Loucy (cell line): ENCODE measurements at regions not wholly inside any gene's neighbourhood (a gene's known extent, or its start where the extent isn't known, plus 50 kb on each side); places are given as distances from the start of the nearest gene placed in this dataset.

Source experiments
- H2AFZ ChIP-seq: fragments of 200-600 bp; sonication (generic); 2 replicates; pipeline ENCODE4 v1.6.0; 2016; ENCODE audit warnings: antibody characterized with exemption, mild to moderate bottlenecking, low read length, moderate library complexity
- H3F3A ChIP-seq: fragments of 200-600 bp; 2 replicates; pipeline ENCODE4 v1.6.0; 2016; ENCODE audit warnings: antibody characterized with exemption, low read depth, mild to moderate bottlenecking
- H3K27me3 ChIP-seq: fragments of 200-600 bp; sonication (generic); 2 replicates; pipeline ENCODE4 v1.6.1; 2014; ENCODE audit warnings: low read length, mild to moderate bottlenecking; ENCODE audit not compliant: insufficient read depth, poor library complexity, severe bottlenecking
- H3K36me3 ChIP-seq: fragments of 200-600 bp; sonication (generic); 2 replicates; pipeline ENCODE4 v1.6.1; 2016; ENCODE audit warnings: low read length; ENCODE audit not compliant: insufficient read depth
- H3K4me1 ChIP-seq: fragments of 200-600 bp; sonication (generic); 2 replicates; pipeline ENCODE4 v1.5.1; 2014; ENCODE audit warnings: low read length, mild to moderate bottlenecking; ENCODE audit not compliant: insufficient read depth, poor library complexity, severe bottlenecking
- H3K4me2 ChIP-seq: fragments of 200-600 bp; sonication (generic); 2 replicates; pipeline ENCODE4 v1.6.0; 2014; ENCODE audit warnings: antibody characterized with exemption, low read length, low read depth, mild to moderate bottlenecking; ENCODE audit not compliant: poor library complexity, severe bottlenecking
- H3K4me3 ChIP-seq: fragments of 200-600 bp; sonication (generic); 2 replicates; pipeline ENCODE4 v1.5.1; 2014; ENCODE audit warnings: low read length, mild to moderate bottlenecking, mixed read lengths; ENCODE audit not compliant: poor library complexity, severe bottlenecking
- H3K79me2 ChIP-seq: fragments of 200-600 bp; sonication (generic); 2 replicates; pipeline ENCODE4 v1.6.1; 2014; ENCODE audit warnings: low read length; ENCODE audit not compliant: insufficient read depth
- H3K9ac ChIP-seq: fragments of 200-600 bp; sonication (generic); 2 replicates; pipeline ENCODE4 v1.6.0; 2014; ENCODE audit warnings: mild to moderate bottlenecking, low read depth, low read length, moderate library complexity; ENCODE audit not compliant: poor library complexity, severe bottlenecking
- H3K9me2 ChIP-seq: fragments of 200-600 bp; sonication (generic); replicated peaks from 2 replicates; pipeline ENCODE4 v1.6.1; 2016; ENCODE audit warnings: low read depth, low read length, mixed read lengths
- H3K9me3 ChIP-seq: fragments of 200-600 bp; sonication (generic); 2 replicates; pipeline ENCODE4 v1.6.1; 2014; ENCODE audit warnings: mild to moderate bottlenecking, antibody characterized with exemption, low read length, low read depth; ENCODE audit not compliant: insufficient read depth
- H4K20me1 ChIP-seq: fragments of 200-600 bp; sonication (generic); 2 replicates; pipeline ENCODE4 v1.6.0; 2014; ENCODE audit warnings: antibody characterized with exemption, low read length, mild to moderate bottlenecking; ENCODE audit not compliant: insufficient read depth, poor library complexity, severe bottlenecking
- EZH2phosphoT487 ChIP-seq: fragments of 200-600 bp; IDR thresholded peaks from 2 replicates; pipeline ENCODE4 v1.6.1; 2018; ENCODE audit warnings: antibody characterized with exemption, mild to moderate bottlenecking, moderate library complexity, borderline replicate concordance
- TF ChIP-seq, protein P1 (sequence below): fragments of 200-600 bp; sonication (generic); conservative IDR thresholded peaks from 2 replicates; pipeline ENCODE4 v1.5.1; 2014; ENCODE audit warnings: mild to moderate bottlenecking, antibody characterized with exemption, low read length

DNA sequence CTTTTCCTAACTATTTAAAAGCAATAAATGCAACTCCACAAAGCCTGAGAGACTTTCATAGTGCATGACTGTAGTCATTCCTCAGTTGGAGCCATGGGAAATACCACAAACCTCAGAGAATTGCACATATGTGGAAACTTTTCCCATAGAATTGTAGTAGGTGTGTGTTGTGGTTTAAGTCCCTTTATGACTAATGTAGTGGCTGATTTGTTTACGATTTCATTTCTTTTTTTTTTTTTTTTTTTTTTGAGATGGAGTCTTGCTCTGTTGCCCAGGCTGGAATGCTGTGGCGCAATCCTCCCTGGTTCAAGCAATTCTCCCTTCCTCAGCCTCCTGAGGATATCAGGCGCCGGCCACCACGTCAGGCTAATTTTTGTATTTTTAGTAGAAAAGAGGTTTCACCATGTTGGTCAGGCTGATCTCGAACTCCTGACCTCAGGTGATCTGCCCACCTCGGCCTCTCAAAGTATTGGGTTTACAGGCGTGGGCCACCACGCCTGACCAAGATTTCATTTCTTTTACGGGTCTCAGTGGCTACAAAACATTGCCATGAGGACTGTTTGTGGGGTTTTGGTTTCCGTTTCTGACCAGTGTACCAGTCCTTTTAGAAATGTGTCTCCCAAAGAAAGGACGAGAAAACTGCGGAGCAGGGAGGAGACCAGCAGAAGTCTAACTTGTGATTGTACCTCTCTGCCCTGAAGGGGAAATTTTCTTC, 212.1 kb upstream of the MARCKS start:
- no peaks in the 10 kb centered on the region for H3F3A ChIP-seq
- no peak overlapping the region for H3K9ac ChIP-seq
- H3K9me3 ChIP-seq, result no peaks in the 10 kb centered on the region
- H3K4me3 ChIP-seq, result no peak overlapping the region
- no peaks in the 10 kb centered on the region for H3K27me3 ChIP-seq
- H2AFZ ChIP-seq, result no peak overlapping the region
- H3K9me2 ChIP-seq, result no peaks in the 10 kb centered on the region
- no peaks in the 10 kb centered on the region for H3K36me3 ChIP-seq
- no peaks in the 10 kb centered on the region for H3K4me1 ChIP-seq
- TF ChIP-seq EZH2phosphoT487, result no peak
- TF ChIP-seq, protein P1, sequence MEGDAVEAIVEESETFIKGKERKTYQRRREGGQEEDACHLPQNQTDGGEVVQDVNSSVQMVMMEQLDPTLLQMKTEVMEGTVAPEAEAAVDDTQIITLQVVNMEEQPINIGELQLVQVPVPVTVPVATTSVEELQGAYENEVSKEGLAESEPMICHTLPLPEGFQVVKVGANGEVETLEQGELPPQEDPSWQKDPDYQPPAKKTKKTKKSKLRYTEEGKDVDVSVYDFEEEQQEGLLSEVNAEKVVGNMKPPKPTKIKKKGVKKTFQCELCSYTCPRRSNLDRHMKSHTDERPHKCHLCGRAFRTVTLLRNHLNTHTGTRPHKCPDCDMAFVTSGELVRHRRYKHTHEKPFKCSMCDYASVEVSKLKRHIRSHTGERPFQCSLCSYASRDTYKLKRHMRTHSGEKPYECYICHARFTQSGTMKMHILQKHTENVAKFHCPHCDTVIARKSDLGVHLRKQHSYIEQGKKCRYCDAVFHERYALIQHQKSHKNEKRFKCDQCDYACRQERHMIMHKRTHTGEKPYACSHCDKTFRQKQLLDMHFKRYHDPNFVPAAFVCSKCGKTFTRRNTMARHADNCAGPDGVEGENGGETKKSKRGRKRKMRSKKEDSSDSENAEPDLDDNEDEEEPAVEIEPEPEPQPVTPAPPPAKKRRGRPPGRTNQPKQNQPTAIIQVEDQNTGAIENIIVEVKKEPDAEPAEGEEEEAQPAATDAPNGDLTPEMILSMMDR, result no peak
- no peaks in the 10 kb centered on the region for H4K20me1 ChIP-seq
- no peak overlapping the region for H3K4me2 ChIP-seq
- H3K79me2 ChIP-seq, result no peaks in the 10 kb centered on the region

DNA sequence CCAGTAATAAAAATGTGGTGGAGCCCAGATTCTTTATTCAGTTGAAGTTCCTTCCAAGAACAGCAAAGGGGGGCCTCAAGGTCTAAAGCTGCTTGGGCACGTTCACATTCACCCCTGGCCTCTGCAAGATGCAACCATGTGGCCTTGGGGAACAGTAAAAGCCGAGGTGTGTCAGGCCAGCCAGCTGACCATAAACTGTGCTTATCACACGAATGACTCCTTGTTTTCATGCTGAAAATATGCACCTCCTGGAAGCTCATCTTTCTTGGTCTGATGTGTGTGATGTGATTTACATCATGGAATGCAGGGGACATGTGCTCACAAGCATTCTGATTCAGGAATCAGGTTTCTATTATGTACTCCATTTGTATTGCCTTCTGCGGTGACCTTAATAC, 211.6 kb upstream of the MARCKS start:
- Histone ChIP-seq H3K4me3 (no peak overlapping the region), H3F3A (no peaks in the 10 kb centered on the region), H3K9ac (no peak overlapping the region), H3K27me3 (no peaks in the 10 kb centered on the region), H3K9me3 (no peaks in the 10 kb centered on the region), H3K36me3 (no peaks in the 10 kb centered on the region), H3K4me2 (no peak overlapping the region), H2AFZ (no peak overlapping the region), H3K9me2 (no peaks in the 10 kb centered on the region), H3K4me1 (no peaks in the 10 kb centered on the region), H3K79me2 (no peaks in the 10 kb centered on the region), H4K20me1 (no peaks in the 10 kb centered on the region)
- TF ChIP-seq EZH2phosphoT487, result no peak

DNA sequence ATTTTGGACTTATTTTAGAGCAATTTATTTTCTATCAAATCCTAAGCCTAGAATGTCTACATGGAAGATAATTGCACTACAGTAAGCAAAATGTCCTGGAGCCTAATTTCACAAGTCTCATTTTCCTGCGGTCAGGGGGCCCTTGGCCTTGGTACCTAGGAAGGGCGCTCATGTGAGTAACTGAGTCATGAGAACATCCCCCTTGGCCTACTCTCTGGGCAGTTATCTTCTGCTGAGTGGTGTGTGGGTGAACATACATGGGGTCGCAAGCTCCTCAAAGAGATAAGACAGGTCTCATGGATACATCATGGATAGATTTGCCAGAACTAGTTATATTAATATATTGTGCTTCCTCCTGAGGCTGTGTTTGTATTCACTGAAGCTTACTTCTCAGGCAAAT, 211.2 kb upstream of the MARCKS start:
- Histone ChIP-seq H3K79me2 (no peaks in the 10 kb centered on the region), H3F3A (no peaks in the 10 kb centered on the region), H3K36me3 (no peaks in the 10 kb centered on the region), H4K20me1 (no peaks in the 10 kb centered on the region), H2AFZ (no peak overlapping the region), H3K9me2 (no peaks in the 10 kb centered on the region), H3K9ac (no peak overlapping the region), H3K27me3 (no peaks in the 10 kb centered on the region), H3K9me3 (no peaks in the 10 kb centered on the region), H3K4me1 (no peaks in the 10 kb centered on the region), H3K4me3 (no peak overlapping the region), H3K4me2 (no peak overlapping the region)
- TF ChIP-seq EZH2phosphoT487, result no peak
- TF ChIP-seq, protein P1, result no peak

DNA sequence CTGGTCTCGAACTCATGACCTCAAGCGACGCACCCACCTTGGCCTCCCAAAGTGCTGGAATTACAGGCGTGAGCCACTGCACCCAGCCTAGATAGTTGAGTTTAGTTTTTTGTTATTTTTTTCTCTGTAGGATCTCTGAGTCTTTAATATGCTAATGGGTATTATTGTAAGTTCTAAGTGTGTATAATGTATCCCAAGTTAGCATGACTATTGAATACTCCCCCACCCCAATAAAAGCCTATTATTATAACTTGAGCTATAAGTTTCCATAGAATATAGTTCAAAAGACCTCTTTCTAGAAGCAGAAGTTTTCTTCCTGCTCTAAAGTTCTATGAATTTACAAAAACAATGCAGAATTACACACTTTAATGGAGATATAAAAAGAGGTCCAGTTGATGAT, 210.4 kb upstream of the MARCKS start:
- no peaks in the 10 kb centered on the region for H3K9me3 ChIP-seq
- no peaks in the 10 kb centered on the region for H3K27me3 ChIP-seq
- no peaks in the 10 kb centered on the region for H4K20me1 ChIP-seq
- no peaks in the 10 kb centered on the region for H3K79me2 ChIP-seq
- no peaks in the 10 kb centered on the region for H3K9me2 ChIP-seq
- H3K4me1 ChIP-seq, result no peaks in the 10 kb centered on the region
- no peaks in the 10 kb centered on the region for H3F3A ChIP-seq
- H3K4me2 ChIP-seq, result no peak overlapping the region
- H2AFZ ChIP-seq, result no peak overlapping the region
- no peak overlapping the region for H3K9ac ChIP-seq
- TF ChIP-seq EZH2phosphoT487, result no peak
- no peak overlapping the region for H3K4me3 ChIP-seq
- no peaks in the 10 kb centered on the region for H3K36me3 ChIP-seq
